AG09319 (cell line): ENCODE measurements at regions not wholly inside any gene's neighbourhood (a gene's known extent, or its start where the extent isn't known, plus 50 kb on each side); places are given as distances from the start of the nearest gene placed in this dataset.

Experiments
- DNase-seq: peaks from one replicate; pipeline ENCODE4 v3.0.0-alpha.2; 2010; ENCODE audit warnings: low read depth; ENCODE audit errors: extremely low read depth
- CTCF ChIP-seq: IDR thresholded peaks from 2 replicates; pipeline ENCODE4 v1.5.1; 2011; ENCODE audit warnings: low read depth, mild to moderate bottlenecking, inconsistent platforms, low read length, moderate library complexity

- TF ChIP-seq CTCF = no peak
- DNase-seq = no peak
Measured at GRCh38 chr18:75926811-75927210, 499.3 kb upstream of the SMIM21 start.

- no peak for TF ChIP-seq CTCF
- DNase-seq = no peak
Measured at GRCh38 chr18:75923169-75923568, 495.7 kb upstream of the SMIM21 start.

GRCh38 chr18:75916624-75916982 is 489.1 kb upstream of the SMIM21 start:
- no peak for TF ChIP-seq CTCF
- DNase-seq = no peak

- DNase-seq = no peak
- no peak for TF ChIP-seq CTCF
Measured at GRCh38 chr18:75915941-75916623, 488.6 kb upstream of the SMIM21 start.

GRCh38 chr18:75912829-75913228 is 485.3 kb upstream of the SMIM21 start:
- TF ChIP-seq CTCF = no peak
- DNase-seq = no peak

GRCh38 chr18:75904416-75904815 is 476.9 kb upstream of the SMIM21 start:
- no peak for TF ChIP-seq CTCF
- DNase-seq = no peak

GRCh38 chr18:75898651-75899050 is 471.1 kb upstream of the SMIM21 start:
- no peak for DNase-seq
- TF ChIP-seq CTCF = no peak
